Adrenal gland (tissue), 9 donors: ENCODE measurements at regions not wholly inside any gene's neighbourhood (a gene's known extent, or its start where the extent isn't known, plus 50 kb on each side); places are given as distances from the start of the nearest gene placed in this dataset.

Experiments used
- DNase-seq, 7 donors: peaks; one replicate each; pipeline ENCODE4 v3.0.0-alpha.2; 2019 to 2020
- H3K27ac ChIP-seq, 5 donors: fragments of 200-600 bp; sonication (generic) in 4 of 5; 1 replicate in 3 of 5; 2 replicates in 2 of 5; pipeline versions ENCODE4 v1.5.1 to v1.8.0; 2016 to 2020; ENCODE audit warnings: mild to moderate bottlenecking in 1 of 5
- H3K27me3 ChIP-seq: fragments of 200-600 bp; 2 replicates; pipeline ENCODE4 v1.8.0; 2021
- H3K36me3 ChIP-seq, 2 donors: fragments of 200-600 bp; replicated peaks in 1 of 2; 1 replicate in 1 of 2; 2 replicates in 1 of 2; pipeline versions ENCODE4 v1.5.1 to v1.8.0; 2018 to 2022
- H3K4me1 ChIP-seq, 2 donors: fragments of 200-600 bp; replicated peaks in 1 of 2; 1 replicate in 1 of 2; 2 replicates in 1 of 2; pipeline versions ENCODE4 v1.5.1 to v1.8.0; 2018 to 2021
- H3K4me3 ChIP-seq, 4 donors: fragments of 200-600 bp; sonication (generic) in 3 of 4; one replicate each; pipeline ENCODE4 v1.5.1; 2016 to 2018
- H3K9me3 ChIP-seq, 3 donors: fragments of 200-600 bp; sonication (generic) in 1 of 3; replicated peaks in 1 of 3; 1 replicate in 2 of 3; 2 replicates in 1 of 3; pipeline versions ENCODE4 v1.5.1 to v1.8.0; 2016 to 2021
- POLR2A ChIP-seq, 2 donors: fragments of 450-650 bp; IDR thresholded peaks; one replicate each; pipeline ENCODE4 v1.6.1; 2017; ENCODE audit warnings: antibody characterized with exemption in 2 of 2, mild to moderate bottlenecking in 2 of 2, moderate library complexity in 1 of 2
- WGBS, 4 donors: extraction: QIAGEN DNeasy Blood & Tissue Kit in 2 of 4; methylation state at CpG; one replicate each; pipeline versions ENCODE4 v1.1.5 to v1.1.7; 2013 to 2017; 5-methylcytosine and 5-hydroxymethylcytosine counted together
- intact Hi-C, 2 donors: fragments of 100-400 bp; cut with DNase I; formaldehyde crosslinking; loops; one replicate each; pipeline versions ENCODE4 v1.14.1 to v1.15.0; 2022 to 2023
- TF ChIP-seq, protein P1 (sequence below), 6 experiments: fragments of 450-650 bp in 4 of 6; fragments of 200-600 bp in 2 of 6; sonication (generic) in 1 of 6; IDR thresholded peaks; 1 replicate in 5 of 6; 2 replicates in 1 of 6; pipeline versions ENCODE4 v1.5.1 to v1.8.0; 2016 to 2021; ENCODE audit warnings: antibody characterized with exemption in 6 of 6, mild to moderate bottlenecking in 2 of 6, moderate library complexity in 1 of 6
- donor health status: healthy with polysubstance abuse.
- donor health status: Bipolar disorder and iron deficiency.
- donor health status: DM: yes; HTN: yes; CAD: no.
- donor health status: DM: no; HTN: no; CAD: no.
- donor health status: DM: no; HTN: no; CAD: no.

- H3K4me1 ChIP-seq = peaks cover 4 to 13% of the 10 kb centered on the region in 2 donors
- WGBS, 4 donors = 90 to 98% (median 92%) methylated on average over 1 of the region's 1 CpG
Measured at GRCh38 chr5:116363780-116364179, 210.8 kb downstream of the SEMA6A start.

GRCh38 chr5:116361979-116362577, 212.5 kb downstream of the SEMA6A start:
- WGBS, 4 donors = 76 to 89% (median 87%) methylated on average over 6 of the region's 6 CpGs
- no peak for TF ChIP-seq POLR2A (IDR thresholded peaks at IDR 0.05)
- TF ChIP-seq, protein P1, sequence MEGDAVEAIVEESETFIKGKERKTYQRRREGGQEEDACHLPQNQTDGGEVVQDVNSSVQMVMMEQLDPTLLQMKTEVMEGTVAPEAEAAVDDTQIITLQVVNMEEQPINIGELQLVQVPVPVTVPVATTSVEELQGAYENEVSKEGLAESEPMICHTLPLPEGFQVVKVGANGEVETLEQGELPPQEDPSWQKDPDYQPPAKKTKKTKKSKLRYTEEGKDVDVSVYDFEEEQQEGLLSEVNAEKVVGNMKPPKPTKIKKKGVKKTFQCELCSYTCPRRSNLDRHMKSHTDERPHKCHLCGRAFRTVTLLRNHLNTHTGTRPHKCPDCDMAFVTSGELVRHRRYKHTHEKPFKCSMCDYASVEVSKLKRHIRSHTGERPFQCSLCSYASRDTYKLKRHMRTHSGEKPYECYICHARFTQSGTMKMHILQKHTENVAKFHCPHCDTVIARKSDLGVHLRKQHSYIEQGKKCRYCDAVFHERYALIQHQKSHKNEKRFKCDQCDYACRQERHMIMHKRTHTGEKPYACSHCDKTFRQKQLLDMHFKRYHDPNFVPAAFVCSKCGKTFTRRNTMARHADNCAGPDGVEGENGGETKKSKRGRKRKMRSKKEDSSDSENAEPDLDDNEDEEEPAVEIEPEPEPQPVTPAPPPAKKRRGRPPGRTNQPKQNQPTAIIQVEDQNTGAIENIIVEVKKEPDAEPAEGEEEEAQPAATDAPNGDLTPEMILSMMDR (IDR thresholded peaks at IDR 0.05) = no peak
- H3K27ac ChIP-seq = no peak overlapping the region

More at GRCh38 chr5:116363780-116364179, 210.8 kb downstream of the SEMA6A start:
- H3K36me3 ChIP-seq = no peaks in the 10 kb centered on the region
- no peaks in the 10 kb centered on the region for H3K9me3 ChIP-seq
- TF ChIP-seq POLR2A (IDR thresholded peaks at IDR 0.05) = no peak
- TF ChIP-seq, protein P1 (IDR thresholded peaks at IDR 0.05) = no peak
- H3K27ac ChIP-seq = no peak overlapping the region
- H3K27me3 ChIP-seq = no peaks in the 10 kb centered on the region
- no peak overlapping the region for H3K4me3 ChIP-seq
- intact Hi-C loops = no loop called here
- no peak for DNase-seq

GRCh38 chr5:116361171-116361967, 213.3 kb downstream of the SEMA6A start:
- intact Hi-C loops = no loop called here
- Histone ChIP-seq H3K4me3 (peak overlapping the region in 3 of 4 donors; percentile 20 to 46 (median 34)), H3K27ac (peak overlapping the region in 1 of 5 donors; percentile 35), H3K4me1 (peaks cover 4 to 14% of the 10 kb centered on the region in 2 donors), H3K36me3 (no peaks in the 10 kb centered on the region), H3K9me3 (no peaks in the 10 kb centered on the region), H3K27me3 (no peaks in the 10 kb centered on the region)
- DNase-seq = peak; percentile 60 to 86 (median 79)
- 28 to 65% (median 37%) methylated on average over 22 to 53 of the region's 53 CpGs for WGBS, 4 donors
- TF ChIP-seq, protein P1 (IDR thresholded peaks at IDR 0.05) = peak in 4 of 6 experiments; percentile 36 to 48 (median 40)
- no peak for TF ChIP-seq POLR2A (IDR thresholded peaks at IDR 0.05)

More at GRCh38 chr5:116361979-116362577, 212.5 kb downstream of the SEMA6A start:
- peaks cover 4 to 14% of the 10 kb centered on the region in 2 donors for H3K4me1 ChIP-seq
- H3K9me3 ChIP-seq = no peaks in the 10 kb centered on the region
- intact Hi-C loops = no loop called here
- no peak for DNase-seq
- no peaks in the 10 kb centered on the region for H3K36me3 ChIP-seq
- H3K4me3 ChIP-seq = peak overlapping the region in 1 of 4 donors; percentile 46
- no peaks in the 10 kb centered on the region for H3K27me3 ChIP-seq

DNA sequence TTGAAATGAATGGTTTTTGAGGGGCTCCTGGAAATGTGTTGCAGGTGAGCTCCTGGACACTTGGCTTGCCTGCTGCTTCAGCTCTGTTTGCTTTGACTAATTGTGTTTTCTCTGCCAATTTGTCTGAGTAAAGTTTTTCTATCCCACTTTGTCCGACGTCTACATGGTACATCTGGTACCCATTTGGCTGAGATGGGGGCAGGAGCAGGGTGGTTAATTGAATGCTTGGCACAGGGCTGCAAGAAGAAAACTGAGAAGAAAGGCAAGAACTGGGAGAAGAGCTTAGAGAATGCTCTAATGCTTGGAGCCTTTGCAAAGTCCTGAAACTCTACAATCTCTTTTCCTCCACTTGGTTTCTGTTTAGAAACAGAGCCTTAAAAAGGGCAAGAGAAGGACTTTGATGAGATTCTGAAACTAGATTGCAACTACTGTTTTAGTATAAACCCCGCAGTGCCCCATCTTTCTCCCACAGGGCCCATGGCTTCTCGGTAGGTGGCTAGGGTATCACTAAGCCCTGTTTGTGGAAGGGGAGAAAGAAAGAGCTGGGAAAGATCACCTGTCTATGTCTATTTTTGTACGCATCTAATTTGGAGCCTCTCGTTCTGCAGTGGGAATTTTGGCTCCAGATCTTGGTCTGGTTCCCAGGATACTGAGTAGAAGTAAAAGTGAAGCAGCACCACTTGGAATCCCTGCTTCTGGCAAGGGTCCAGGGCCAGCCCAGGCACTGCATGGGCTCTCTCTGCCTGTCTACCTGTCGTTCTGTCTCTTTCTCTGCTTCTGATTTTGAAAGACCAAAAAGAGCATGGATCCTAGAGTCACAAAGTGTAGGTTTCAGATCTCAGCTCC, 214.4 kb downstream of the SEMA6A start:
- no peaks in the 10 kb centered on the region for H3K36me3 ChIP-seq
- DNase-seq = no peak
- H3K4me1 ChIP-seq = peaks cover 4 to 14% of the 10 kb centered on the region in 2 donors
- WGBS, 4 donors = 67 to 85% (median 75%) methylated on average over 7 of the region's 7 CpGs
- no peak overlapping the region for H3K4me3 ChIP-seq
- no peaks in the 10 kb centered on the region for H3K27me3 ChIP-seq
- intact Hi-C loops = no loop called here
- no peaks in the 10 kb centered on the region for H3K9me3 ChIP-seq
- H3K27ac ChIP-seq = no peak overlapping the region
- no peak for TF ChIP-seq POLR2A (IDR thresholded peaks at IDR 0.05)
- TF ChIP-seq, protein P1 (IDR thresholded peaks at IDR 0.05) = no peak
